ENCODE measurements at regions not wholly inside any gene's neighbourhood (a gene's known extent, or its start where the extent isn't known, plus 50 kb on each side); places are given as distances from the start of the nearest gene placed in this dataset.
A peak's percentile ranks its signal among the peaks of the same experiment; 100 is the strongest.

DNA sequence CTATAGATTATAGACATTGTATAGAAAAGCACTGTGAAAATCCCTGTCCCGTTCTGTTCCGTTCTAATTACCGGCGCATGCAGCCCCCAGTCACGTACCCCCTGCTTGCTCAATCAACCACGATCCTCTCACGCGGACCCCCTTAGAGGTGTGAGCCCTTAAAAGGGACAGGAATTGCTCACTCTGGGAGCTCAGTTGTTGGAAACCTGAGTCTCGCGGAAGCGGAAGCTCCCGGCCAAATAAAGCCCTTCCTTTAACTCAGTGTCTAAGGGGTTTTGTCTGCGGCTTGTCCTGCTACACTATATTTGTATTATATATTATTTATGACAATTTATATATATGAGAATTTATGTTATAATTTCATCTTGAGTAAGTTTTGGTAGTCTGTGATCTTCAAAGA is 213.6 kb upstream of the AMIGO2 start:
- H3F3A ChIP-seq (replicated peaks; ENCODE audit: low read depth): no peaks in the 10 kb centered on the region
- no peaks in the 10 kb centered on the region; the same call in 1 of the 2 replicates for H3K4me1 ChIP-seq (ENCODE audit: insufficient read depth)
- H3K9me3 Mint-ChIP-seq: no peaks in the 10 kb centered on the region; the same call in 2 of the 3 replicates
- H3K36me3 Mint-ChIP-seq (ENCODE audit: low read depth): no peaks in the 10 kb centered on the region
- DNase-seq (ENCODE audit: low spot score): no peak
- no peaks in the 10 kb centered on the region for H3K36me3 ChIP-seq (ENCODE audit: insufficient read depth)
- H3K79me2 ChIP-seq (replicated peaks; ENCODE audit: insufficient read depth): no peaks in the 10 kb centered on the region
- no peak overlapping the region; the same call in 1 of the 2 replicates for H3K27ac Mint-ChIP-seq
- H3K27me3 Mint-ChIP-seq (ENCODE audit: insufficient read depth, low read depth, poor library complexity): peaks cover 7% of the 10 kb centered on the region
- TF ChIP-seq NANOG (IDR thresholded peaks at IDR 0.05; ENCODE audit: borderline replicate concordance): no peak
- TF ChIP-seq ZNF462 (CRISPR knock-in tag; IDR thresholded peaks at IDR 0.05): no peak
- no peak for TF ChIP-seq CREB1 (CRISPR knock-in tag; IDR thresholded peaks at IDR 0.05; ENCODE audit: low read depth)
- TF ChIP-seq, protein P1, sequence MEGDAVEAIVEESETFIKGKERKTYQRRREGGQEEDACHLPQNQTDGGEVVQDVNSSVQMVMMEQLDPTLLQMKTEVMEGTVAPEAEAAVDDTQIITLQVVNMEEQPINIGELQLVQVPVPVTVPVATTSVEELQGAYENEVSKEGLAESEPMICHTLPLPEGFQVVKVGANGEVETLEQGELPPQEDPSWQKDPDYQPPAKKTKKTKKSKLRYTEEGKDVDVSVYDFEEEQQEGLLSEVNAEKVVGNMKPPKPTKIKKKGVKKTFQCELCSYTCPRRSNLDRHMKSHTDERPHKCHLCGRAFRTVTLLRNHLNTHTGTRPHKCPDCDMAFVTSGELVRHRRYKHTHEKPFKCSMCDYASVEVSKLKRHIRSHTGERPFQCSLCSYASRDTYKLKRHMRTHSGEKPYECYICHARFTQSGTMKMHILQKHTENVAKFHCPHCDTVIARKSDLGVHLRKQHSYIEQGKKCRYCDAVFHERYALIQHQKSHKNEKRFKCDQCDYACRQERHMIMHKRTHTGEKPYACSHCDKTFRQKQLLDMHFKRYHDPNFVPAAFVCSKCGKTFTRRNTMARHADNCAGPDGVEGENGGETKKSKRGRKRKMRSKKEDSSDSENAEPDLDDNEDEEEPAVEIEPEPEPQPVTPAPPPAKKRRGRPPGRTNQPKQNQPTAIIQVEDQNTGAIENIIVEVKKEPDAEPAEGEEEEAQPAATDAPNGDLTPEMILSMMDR (conservative IDR thresholded peaks at IDR 0.05; ENCODE audit: low read depth in 2 of 2): no peak
- no peak for TF ChIP-seq JUNB (IDR thresholded peaks at IDR 0.05; ENCODE audit: unreplicated experiment)
- no peak for TF ChIP-seq REST (IDR thresholded peaks at IDR 0.05; ENCODE audit: unreplicated experiment)
- TF ChIP-seq EZH2 (IDR thresholded peaks at IDR 0.05; ENCODE audit: low read depth, unreplicated experiment): no peak
- no peak for TF ChIP-seq ZNF331 (CRISPR knock-in tag; IDR thresholded peaks at IDR 0.05; ENCODE audit: low read depth)
- no peak for TF ChIP-seq EZH2phosphoT487 (IDR thresholded peaks at IDR 0.05; ENCODE audit: unreplicated experiment)
- TF ChIP-seq, protein P2, sequence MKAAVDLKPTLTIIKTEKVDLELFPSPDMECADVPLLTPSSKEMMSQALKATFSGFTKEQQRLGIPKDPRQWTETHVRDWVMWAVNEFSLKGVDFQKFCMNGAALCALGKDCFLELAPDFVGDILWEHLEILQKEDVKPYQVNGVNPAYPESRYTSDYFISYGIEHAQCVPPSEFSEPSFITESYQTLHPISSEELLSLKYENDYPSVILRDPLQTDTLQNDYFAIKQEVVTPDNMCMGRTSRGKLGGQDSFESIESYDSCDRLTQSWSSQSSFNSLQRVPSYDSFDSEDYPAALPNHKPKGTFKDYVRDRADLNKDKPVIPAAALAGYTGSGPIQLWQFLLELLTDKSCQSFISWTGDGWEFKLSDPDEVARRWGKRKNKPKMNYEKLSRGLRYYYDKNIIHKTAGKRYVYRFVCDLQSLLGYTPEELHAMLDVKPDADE (IDR thresholded peaks at IDR 0.05): no peak
- H3K9me2 ChIP-seq (ENCODE audit: insufficient read depth): no peaks in the 10 kb centered on the region
- H3K27ac ChIP-seq (ENCODE audit: low read depth): no peak overlapping the region
- H3K4me3 ChIP-seq: no peak overlapping the region
- no peak overlapping the region for H3K4me2 ChIP-seq
- peaks cover 11% of the 10 kb centered on the region for H3K4me1 Mint-ChIP-seq
- H3K27me3 ChIP-seq (ENCODE audit: insufficient read depth): no peaks in the 10 kb centered on the region
- H4K20me1 ChIP-seq (replicated peaks; ENCODE audit: insufficient read depth): no peaks in the 10 kb centered on the region
- H2AFZ ChIP-seq: 0 out of 2 replicates have a peak overlapping the region, but pooled peaks have one; percentile 81
- ATAC-seq: no peak
- H3K4me3 Mint-ChIP-seq: no peak overlapping the region

All from GM23338 (cell line).